Endothelial cell of umbilical vein (primary cell): ENCODE measurements at regions not wholly inside any gene's neighbourhood (a gene's known extent, or its start where the extent isn't known, plus 50 kb on each side); places are given as distances from the start of the nearest gene placed in this dataset.

Source experiments
- BruUV-seq: library from RNA; stranded (reverse); fragments of 400-500 nt; replicated peaks from 2 replicates; lab custom pipeline; 2021; lab: Mats Ljungman, UMichigan
- CTCF ChIA-PET: fragments of 300-600, 350-600 bp; sonication (Branson Sonifier 250); formaldehyde crosslinking; loops from one replicate; lab custom pipeline; 2021; ENCODE audit warnings: antibody characterized with exemption, inconsistent platforms; lab: Charles Lee
- POLR2A ChIA-PET: fragments of 300-600, 350-600 bp; sonication (Branson Sonifier 250); formaldehyde crosslinking; loops from one replicate; lab custom pipeline; 2021; ENCODE audit warnings: antibody characterized with exemption, inconsistent platforms; lab: Charles Lee
- DNase-seq: peaks from one replicate; pipeline ENCODE4 v3.0.0-alpha.2; 2011; ENCODE audit warnings: low read depth, low spot score
- FAIRE-seq: peaks from 2 replicates; lab custom pipeline; 2011; peaks lifted over from hg19 to GRCh38; lab: Jason Lieb, UNC
- H2AFZ ChIP-seq: 2 replicates; pipeline ENCODE4 v1.6.0; 2012; ENCODE audit warnings: low read depth, low read length, control low read depth, inconsistent platforms
- H3K27ac ChIP-seq: 2 replicates; pipeline ENCODE4 v1.5.1; 2011; ENCODE audit warnings: low read depth, mild to moderate bottlenecking, control low read depth, low read length, moderate library complexity; ENCODE audit not compliant: insufficient read depth
- H3K27me3 ChIP-seq, 2 experiments: 2 replicates each; pipeline versions ENCODE4 v1.6.0 to v1.6.1; 2011; ENCODE audit warnings: low read length in 2 of 2, mixed read lengths in 1 of 2; ENCODE audit not compliant: control insufficient read depth in 2 of 2, insufficient read depth in 2 of 2
- H3K36me3 ChIP-seq, 2 experiments: 2 replicates in 1 of 2; 3 replicates in 1 of 2; pipeline ENCODE4 v1.5.1; 2011; ENCODE audit warnings: low read length in 2 of 2, mild to moderate bottlenecking in 1 of 2, moderate library complexity in 1 of 2; ENCODE audit not compliant: control insufficient read depth in 2 of 2, insufficient read depth in 2 of 2; ENCODE audit errors: extremely low read depth in 1 of 2
- H3K4me1 ChIP-seq: 3 replicates; pipeline ENCODE4 v1.5.1; 2011; ENCODE audit warnings: mild to moderate bottlenecking, low read length; ENCODE audit not compliant: control insufficient read depth, insufficient read depth; ENCODE audit errors: extremely low read depth
- H3K4me2 ChIP-seq: 2 replicates; pipeline ENCODE4 v1.6.1; 2011; ENCODE audit warnings: low read length, control low read depth, mixed read lengths; ENCODE audit not compliant: insufficient read depth
- H3K4me3 ChIP-seq, 3 experiments: fragments of 200-600 bp in 1 of 3; sonication (generic), shearing (Covaris generic) in 1 of 3; replicated peaks in 1 of 3; 2 replicates each; pipeline ENCODE4 v1.5.1; 2011 to 2016; ENCODE audit warnings: control low read depth in 3 of 3, low read length in 3 of 3, mild to moderate bottlenecking in 2 of 3, inconsistent platforms in 1 of 3, low read depth in 1 of 3, moderate library complexity in 1 of 3; ENCODE audit not compliant: insufficient read depth in 1 of 3
- H3K79me2 ChIP-seq: 2 replicates; pipeline ENCODE4 v1.6.0; 2012; ENCODE audit warnings: low read length, inconsistent platforms; ENCODE audit not compliant: control insufficient read depth, insufficient read depth
- H3K9ac ChIP-seq: replicated peaks from 2 replicates; pipeline ENCODE3; 2011; ENCODE audit warnings: low read length, control low read depth; ENCODE audit not compliant: insufficient read depth; ENCODE audit errors: extremely low read depth
- H3K9me1 ChIP-seq: replicated peaks from 3 replicates; pipeline ENCODE4 v1.6.0; 2011; ENCODE audit warnings: mild to moderate bottlenecking, low read length; ENCODE audit not compliant: control insufficient read depth, insufficient read depth; ENCODE audit errors: extremely low read depth
- H3K9me3 ChIP-seq: replicated peaks from 2 replicates; pipeline ENCODE4 v1.5.1; 2012; ENCODE audit warnings: low read length, inconsistent platforms; ENCODE audit not compliant: control insufficient read depth, insufficient read depth
- H4K20me1 ChIP-seq: replicated peaks from 2 replicates; pipeline ENCODE3; 2011; ENCODE audit warnings: mild to moderate bottlenecking, low read length; ENCODE audit not compliant: control insufficient read depth, insufficient read depth; ENCODE audit errors: extremely low read depth
- EZH2 ChIP-seq: IDR thresholded peaks from 2 replicates; pipeline ENCODE4 v1.6.1; 2012; ENCODE audit warnings: borderline replicate concordance, low read depth, mild to moderate bottlenecking, moderate library complexity, low read length, inconsistent platforms; ENCODE audit not compliant: severe bottlenecking
- FOS ChIP-seq: IDR thresholded peaks from 2 replicates; pipeline ENCODE4 v1.6.1; 2011; ENCODE audit warnings: mild to moderate bottlenecking, low read length, moderate library complexity, borderline replicate concordance; ENCODE audit not compliant: insufficient read depth
- GATA2 ChIP-seq: IDR thresholded peaks from 2 replicates; pipeline ENCODE4 v1.7.0; 2011; ENCODE audit warnings: low read depth, mild to moderate bottlenecking, moderate library complexity, mixed read lengths, low read length; ENCODE audit not compliant: insufficient read length, insufficient read depth
- JUN ChIP-seq: IDR thresholded peaks from 2 replicates; pipeline ENCODE4 v1.6.1; 2011; ENCODE audit warnings: borderline replicate concordance, low read depth; ENCODE audit not compliant: insufficient read length, insufficient read depth
- MYC ChIP-seq: IDR thresholded peaks from one replicate; pipeline ENCODE4 v1.6.1; 2011; ENCODE audit warnings: mild to moderate bottlenecking, low read depth, low read length
- POLR2A ChIP-seq: IDR thresholded peaks from 2 replicates; pipeline ENCODE4 v1.6.1; 2012; ENCODE audit warnings: low read depth, mild to moderate bottlenecking, control low read depth, low read length
- POLR2AphosphoS5 ChIP-seq: IDR thresholded peaks from 2 replicates; pipeline ENCODE4 v1.6.1; 2012; ENCODE audit warnings: low read depth, mild to moderate bottlenecking, control low read depth, low read length, moderate library complexity; ENCODE audit not compliant: insufficient read depth
- dilution Hi-C: fragments of 300-500 bp; cut with MboI; formaldehyde crosslinking; loops from one replicate; pipeline ENCODE4 v1.15.0; 2019; ENCODE audit warnings: low sequenced_read_pairs; ENCODE audit not compliant: extremely low pct_ligation_motif_present
- intact Hi-C: fragments of 100-400 bp; cut with micrococcal nuclease; formaldehyde crosslinking; loops from one replicate; pipeline ENCODE4 v1.10.0; 2022
- TF ChIP-seq, protein P1 (sequence below): IDR thresholded peaks from 2 replicates; pipeline ENCODE4 v1.6.1; 2011; ENCODE audit not compliant: insufficient read depth, insufficient read length
- TF ChIP-seq, protein P2 (sequence below), 2 donors: IDR thresholded peaks; 1 replicate in 1 of 2; 2 replicates in 1 of 2; pipeline ENCODE4 v1.5.1; 2011; ENCODE audit warnings: low read length in 2 of 2, mild to moderate bottlenecking in 2 of 2, moderate library complexity in 2 of 2, control low read depth in 1 of 2, inconsistent platforms in 1 of 2, low read depth in 1 of 2; ENCODE audit not compliant: insufficient read depth in 1 of 2; ENCODE audit errors: extremely low read depth in 1 of 2

DNA sequence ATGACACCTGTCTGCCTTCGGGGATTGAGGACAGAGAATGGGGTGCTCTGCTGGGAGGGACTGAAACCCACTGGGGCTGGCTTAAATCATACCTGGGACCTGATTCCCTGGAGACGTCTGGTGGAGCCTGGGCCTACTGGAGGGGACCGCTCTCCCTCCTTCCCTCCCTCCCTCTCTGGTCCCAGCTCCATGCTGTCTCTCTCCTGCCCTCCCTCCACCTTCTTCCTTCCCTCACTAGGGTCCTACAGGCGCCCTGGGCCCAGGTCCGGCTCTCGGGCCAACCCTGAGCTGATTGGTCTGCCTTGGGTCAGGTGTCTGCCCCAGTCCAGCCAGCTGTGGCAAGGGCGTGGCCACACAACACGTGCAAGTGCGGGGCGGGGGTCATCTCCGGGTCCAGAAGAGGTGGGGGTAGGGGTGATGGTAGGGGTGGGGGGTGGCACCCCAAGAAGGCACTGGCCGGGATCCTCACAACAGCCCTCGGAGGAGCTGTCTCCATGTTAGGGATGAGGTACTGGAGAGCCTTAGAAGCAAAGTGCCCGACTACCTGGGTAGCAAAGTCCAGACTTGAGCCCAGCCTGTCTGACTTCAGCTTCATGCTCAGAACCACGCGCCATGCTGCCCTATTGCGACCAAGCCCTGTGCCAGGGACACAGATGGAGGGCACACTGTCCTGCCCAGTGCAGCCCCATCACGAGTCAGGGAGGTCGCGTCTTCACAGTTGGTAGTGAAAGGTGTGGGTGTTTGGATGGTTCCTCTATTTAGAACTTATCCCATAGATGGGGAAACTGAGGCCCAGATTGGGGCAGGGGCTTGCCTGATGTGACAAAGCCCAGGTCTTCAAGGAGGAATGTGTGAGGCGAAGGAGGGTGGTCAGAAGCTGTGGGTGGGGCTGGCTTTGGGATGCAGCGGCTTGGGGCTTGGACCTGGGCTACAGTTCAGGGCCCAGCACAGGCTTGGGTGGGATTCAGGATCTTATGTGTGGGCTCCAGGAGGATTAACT, 574.1 kb downstream of the PTPRU start:
- FAIRE-seq: no peak
- no peak overlapping the region for H3K9ac ChIP-seq
- H2AFZ ChIP-seq: no peak overlapping the region
- H3K4me3 ChIP-seq: no peak overlapping the region
- no peaks in the 10 kb centered on the region for H3K36me3 ChIP-seq
- intact Hi-C loops (no loop called here), dilution Hi-C loops (no loop called here)
- no peaks in the 10 kb centered on the region for H3K9me1 ChIP-seq
- DNase-seq: no peak
- H3K4me2 ChIP-seq: no peak overlapping the region
- TF ChIP-seq POLR2A (no peak), GATA2 (no peak), POLR2AphosphoS5 (no peak), JUN (no peak), MYC (no peak), FOS (no peak), EZH2 (no peak)
- TF ChIP-seq, protein P1, sequence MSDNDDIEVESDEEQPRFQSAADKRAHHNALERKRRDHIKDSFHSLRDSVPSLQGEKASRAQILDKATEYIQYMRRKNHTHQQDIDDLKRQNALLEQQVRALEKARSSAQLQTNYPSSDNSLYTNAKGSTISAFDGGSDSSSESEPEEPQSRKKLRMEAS: no peak
- TF ChIP-seq, protein P2, sequence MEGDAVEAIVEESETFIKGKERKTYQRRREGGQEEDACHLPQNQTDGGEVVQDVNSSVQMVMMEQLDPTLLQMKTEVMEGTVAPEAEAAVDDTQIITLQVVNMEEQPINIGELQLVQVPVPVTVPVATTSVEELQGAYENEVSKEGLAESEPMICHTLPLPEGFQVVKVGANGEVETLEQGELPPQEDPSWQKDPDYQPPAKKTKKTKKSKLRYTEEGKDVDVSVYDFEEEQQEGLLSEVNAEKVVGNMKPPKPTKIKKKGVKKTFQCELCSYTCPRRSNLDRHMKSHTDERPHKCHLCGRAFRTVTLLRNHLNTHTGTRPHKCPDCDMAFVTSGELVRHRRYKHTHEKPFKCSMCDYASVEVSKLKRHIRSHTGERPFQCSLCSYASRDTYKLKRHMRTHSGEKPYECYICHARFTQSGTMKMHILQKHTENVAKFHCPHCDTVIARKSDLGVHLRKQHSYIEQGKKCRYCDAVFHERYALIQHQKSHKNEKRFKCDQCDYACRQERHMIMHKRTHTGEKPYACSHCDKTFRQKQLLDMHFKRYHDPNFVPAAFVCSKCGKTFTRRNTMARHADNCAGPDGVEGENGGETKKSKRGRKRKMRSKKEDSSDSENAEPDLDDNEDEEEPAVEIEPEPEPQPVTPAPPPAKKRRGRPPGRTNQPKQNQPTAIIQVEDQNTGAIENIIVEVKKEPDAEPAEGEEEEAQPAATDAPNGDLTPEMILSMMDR (IDR thresholded peaks at IDR 0.05; ENCODE audit: extremely low read depth in 1 of 2, insufficient read depth in 1 of 2, low read depth in 1 of 2, low read length in 2 of 2): no peak
- H3K79me2 ChIP-seq: no peaks in the 10 kb centered on the region
- POLR2A ChIA-PET: no interaction called here
- H3K27me3 ChIP-seq: no peaks in the 10 kb centered on the region
- no peaks in the 10 kb centered on the region for H3K4me1 ChIP-seq
- no peaks in the 10 kb centered on the region for H3K9me3 ChIP-seq
- no peaks in the 10 kb centered on the region for H4K20me1 ChIP-seq
- BruUV-seq: no TSS peak
- no peak overlapping the region for H3K27ac ChIP-seq
- CTCF ChIA-PET: interaction anchor here (0.7 to 1.9 kb wide), 2 partner anchors 17 kb away, joined by 3 to 5 read pairs; no protein-coding TSS in a partner anchor
